Karpas-422 (cell line): ENCODE measurements at regions not wholly inside any gene's neighbourhood (a gene's known extent, or its start where the extent isn't known, plus 50 kb on each side); places are given as distances from the start of the nearest gene placed in this dataset.

Source experiments
- DNase-seq: peaks from one replicate; pipeline ENCODE4 v3.0.0-alpha.2; 2015
- H2AFZ ChIP-seq: fragments of 200-600 bp; sonication (generic); 2 replicates; pipeline ENCODE4 v1.6.1; 2014; ENCODE audit warnings: antibody characterized with exemption, low read length, mixed read lengths
- H3K27ac ChIP-seq: fragments of 200-600 bp; sonication (generic); 2 replicates; pipeline ENCODE4 v1.5.1; 2014; ENCODE audit warnings: mild to moderate bottlenecking, low read length, moderate library complexity
- H3K27me3 ChIP-seq: fragments of 200-600 bp; sonication (generic); 2 replicates; pipeline ENCODE4 v1.6.1; 2014; ENCODE audit warnings: low read length, mixed read lengths
- H3K36me3 ChIP-seq: fragments of 200-600 bp; sonication (generic); 2 replicates; pipeline ENCODE4 v1.6.1; 2014; ENCODE audit warnings: low read length, mixed read lengths; ENCODE audit not compliant: insufficient read depth
- H3K4me1 ChIP-seq: fragments of 200-600 bp; sonication (generic); 2 replicates; pipeline ENCODE4 v1.6.1; 2014; ENCODE audit warnings: mild to moderate bottlenecking, low read length, mixed read lengths
- H3K4me2 ChIP-seq: fragments of 200-600 bp; sonication (generic); 2 replicates; pipeline ENCODE4 v1.6.1; 2014; ENCODE audit warnings: low read length, low read depth, mild to moderate bottlenecking; ENCODE audit not compliant: poor library complexity, severe bottlenecking
- H3K4me3 ChIP-seq: fragments of 200-600 bp; sonication (generic); 2 replicates; pipeline ENCODE4 v1.5.1; 2014; ENCODE audit warnings: mild to moderate bottlenecking, antibody characterized with exemption, low read length, mixed read lengths
- H3K79me2 ChIP-seq: fragments of 200-600 bp; sonication (generic); 2 replicates; pipeline ENCODE4 v1.6.1; 2014; ENCODE audit warnings: mild to moderate bottlenecking, low read length, mixed read lengths
- H3K9ac ChIP-seq: fragments of 200-600 bp; sonication (generic); 2 replicates; pipeline ENCODE4 v1.6.0; 2014; ENCODE audit warnings: low read length
- H3K9me2 ChIP-seq: fragments of 200-600 bp; sonication (generic), shearing (Covaris generic); replicated peaks from 2 replicates; pipeline ENCODE4 v1.6.0; 2014; ENCODE audit warnings: mild to moderate bottlenecking, low read length, moderate library complexity; ENCODE audit not compliant: insufficient read depth
- H3K9me3 ChIP-seq: fragments of 300-700, 200-600 bp; sonication (generic); 2 replicates; pipeline ENCODE4 v1.6.1; 2014; ENCODE audit warnings: low read length, mixed read lengths
- H4K20me1 ChIP-seq: fragments of 200-600 bp; sonication (generic); 2 replicates; pipeline ENCODE4 v1.6.1; 2014; ENCODE audit warnings: mild to moderate bottlenecking, antibody characterized with exemption, low read length, low read depth; ENCODE audit not compliant: insufficient read depth

GRCh38 chr4:58543465-58543864, 1433.3 kb upstream of the IGFBP7 start:
- no peak overlapping the region for H3K4me3 ChIP-seq
- DNase-seq: no peak
- no peaks in the 10 kb centered on the region for H3K27me3 ChIP-seq
- H3K36me3 ChIP-seq: no peaks in the 10 kb centered on the region
- no peak overlapping the region for H3K4me2 ChIP-seq
- no peaks in the 10 kb centered on the region for H3K4me1 ChIP-seq
- no peak overlapping the region for H3K9ac ChIP-seq
- no peak overlapping the region for H3K27ac ChIP-seq
- no peaks in the 10 kb centered on the region for H3K9me2 ChIP-seq
- H4K20me1 ChIP-seq: no peaks in the 10 kb centered on the region
- H3K79me2 ChIP-seq: no peaks in the 10 kb centered on the region
- no peak overlapping the region for H2AFZ ChIP-seq
- peaks cover 22% of the 10 kb centered on the region for H3K9me3 ChIP-seq

GRCh38 chr4:58541926-58542325, 1431.7 kb upstream of the IGFBP7 start:
- Histone ChIP-seq H3K27me3 (no peaks in the 10 kb centered on the region), H4K20me1 (no peaks in the 10 kb centered on the region), H3K9ac (no peak overlapping the region), H3K9me3 (peaks cover 27% of the 10 kb centered on the region), H3K9me2 (no peaks in the 10 kb centered on the region), H3K79me2 (no peaks in the 10 kb centered on the region), H3K4me3 (no peak overlapping the region), H3K4me1 (no peaks in the 10 kb centered on the region), H3K4me2 (no peak overlapping the region), H2AFZ (no peak overlapping the region), H3K27ac (no peak overlapping the region), H3K36me3 (no peaks in the 10 kb centered on the region)
- no peak for DNase-seq

GRCh38 chr4:58522765-58523382, 1412.7 kb upstream of the IGFBP7 start:
- H3K9me2 ChIP-seq: no peaks in the 10 kb centered on the region
- no peaks in the 10 kb centered on the region for H3K27me3 ChIP-seq
- DNase-seq: no peak
- no peak overlapping the region for H3K9ac ChIP-seq
- no peaks in the 10 kb centered on the region for H3K4me1 ChIP-seq
- no peak overlapping the region for H3K4me3 ChIP-seq
- H4K20me1 ChIP-seq: no peaks in the 10 kb centered on the region
- peaks cover 27% of the 10 kb centered on the region for H3K9me3 ChIP-seq
- no peaks in the 10 kb centered on the region for H3K36me3 ChIP-seq
- no peak overlapping the region for H2AFZ ChIP-seq
- no peaks in the 10 kb centered on the region for H3K79me2 ChIP-seq
- H3K27ac ChIP-seq: no peak overlapping the region
- H3K4me2 ChIP-seq: no peak overlapping the region

GRCh38 chr4:58515226-58515625, 1405.0 kb upstream of the IGFBP7 start:
- Histone ChIP-seq H3K9me2 (no peaks in the 10 kb centered on the region), H3K9ac (no peak overlapping the region)

GRCh38 chr4:58514299-58514698, 1404.1 kb upstream of the IGFBP7 start:
- Histone ChIP-seq H3K79me2 (no peaks in the 10 kb centered on the region), H2AFZ (no peak overlapping the region), H3K36me3 (no peaks in the 10 kb centered on the region), H3K9ac (no peak overlapping the region), H3K27me3 (no peaks in the 10 kb centered on the region), H3K27ac (no peak overlapping the region), H3K9me3 (peaks cover 20% of the 10 kb centered on the region), H4K20me1 (no peaks in the 10 kb centered on the region), H3K9me2 (no peaks in the 10 kb centered on the region), H3K4me3 (no peak overlapping the region), H3K4me2 (no peak overlapping the region), H3K4me1 (no peaks in the 10 kb centered on the region)
- DNase-seq: no peak

More at GRCh38 chr4:58515226-58515625, 1405.0 kb upstream of the IGFBP7 start:
- DNase-seq: no peak
- H3K4me1 ChIP-seq: no peaks in the 10 kb centered on the region
- no peak overlapping the region for H3K4me2 ChIP-seq
- no peaks in the 10 kb centered on the region for H3K36me3 ChIP-seq
- no peaks in the 10 kb centered on the region for H3K27me3 ChIP-seq
- no peaks in the 10 kb centered on the region for H4K20me1 ChIP-seq
- peaks cover 25% of the 10 kb centered on the region for H3K9me3 ChIP-seq
- H3K79me2 ChIP-seq: no peaks in the 10 kb centered on the region
- no peak overlapping the region for H3K4me3 ChIP-seq
- H2AFZ ChIP-seq: no peak overlapping the region
- no peak overlapping the region for H3K27ac ChIP-seq

GRCh38 chr4:58510652-58511051, 1400.5 kb upstream of the IGFBP7 start:
- Histone ChIP-seq H4K20me1 (no peaks in the 10 kb centered on the region), H3K27ac (no peak overlapping the region), H3K9ac (no peak overlapping the region), H3K4me1 (no peaks in the 10 kb centered on the region), H3K27me3 (no peaks in the 10 kb centered on the region), H3K4me3 (no peak overlapping the region), H3K4me2 (no peak overlapping the region), H3K79me2 (no peaks in the 10 kb centered on the region), H3K9me3 (peaks cover 22% of the 10 kb centered on the region), H3K9me2 (no peaks in the 10 kb centered on the region; the same call in 1 of the 2 replicates), H3K36me3 (no peaks in the 10 kb centered on the region), H2AFZ (no peak overlapping the region)
- DNase-seq: no peak

GRCh38 chr4:58507079-58507478, 1396.9 kb upstream of the IGFBP7 start:
- H3K27ac ChIP-seq: no peak overlapping the region
- no peaks in the 10 kb centered on the region for H3K36me3 ChIP-seq
- no peaks in the 10 kb centered on the region for H4K20me1 ChIP-seq
- H3K4me1 ChIP-seq: no peaks in the 10 kb centered on the region
- DNase-seq: no peak
- H3K9me3 ChIP-seq: peaks cover 14% of the 10 kb centered on the region
- H3K4me3 ChIP-seq: no peak overlapping the region
- no peak overlapping the region for H3K9ac ChIP-seq
- H3K9me2 ChIP-seq: no peaks in the 10 kb centered on the region; the same call in 1 of the 2 replicates
- no peak overlapping the region for H3K4me2 ChIP-seq
- H2AFZ ChIP-seq: no peak overlapping the region
- H3K27me3 ChIP-seq: no peaks in the 10 kb centered on the region
- H3K79me2 ChIP-seq: no peaks in the 10 kb centered on the region

GRCh38 chr4:58502839-58503238, 1392.7 kb upstream of the IGFBP7 start:
- Histone ChIP-seq H3K9me2 (no peaks in the 10 kb centered on the region), H3K36me3 (no peaks in the 10 kb centered on the region), H3K4me2 (no peak overlapping the region), H3K27me3 (no peaks in the 10 kb centered on the region), H3K79me2 (no peaks in the 10 kb centered on the region), H3K9me3 (peaks cover 15% of the 10 kb centered on the region), H3K27ac (no peak overlapping the region), H3K9ac (no peak overlapping the region), H3K4me1 (no peaks in the 10 kb centered on the region), H3K4me3 (no peak overlapping the region), H4K20me1 (no peaks in the 10 kb centered on the region), H2AFZ (no peak overlapping the region)
- DNase-seq: no peak
